ENCODE measurements at regions not wholly inside any gene's neighbourhood (a gene's known extent, or its start where the extent isn't known, plus 50 kb on each side); places are given as distances from the start of the nearest gene placed in this dataset.

DNA sequence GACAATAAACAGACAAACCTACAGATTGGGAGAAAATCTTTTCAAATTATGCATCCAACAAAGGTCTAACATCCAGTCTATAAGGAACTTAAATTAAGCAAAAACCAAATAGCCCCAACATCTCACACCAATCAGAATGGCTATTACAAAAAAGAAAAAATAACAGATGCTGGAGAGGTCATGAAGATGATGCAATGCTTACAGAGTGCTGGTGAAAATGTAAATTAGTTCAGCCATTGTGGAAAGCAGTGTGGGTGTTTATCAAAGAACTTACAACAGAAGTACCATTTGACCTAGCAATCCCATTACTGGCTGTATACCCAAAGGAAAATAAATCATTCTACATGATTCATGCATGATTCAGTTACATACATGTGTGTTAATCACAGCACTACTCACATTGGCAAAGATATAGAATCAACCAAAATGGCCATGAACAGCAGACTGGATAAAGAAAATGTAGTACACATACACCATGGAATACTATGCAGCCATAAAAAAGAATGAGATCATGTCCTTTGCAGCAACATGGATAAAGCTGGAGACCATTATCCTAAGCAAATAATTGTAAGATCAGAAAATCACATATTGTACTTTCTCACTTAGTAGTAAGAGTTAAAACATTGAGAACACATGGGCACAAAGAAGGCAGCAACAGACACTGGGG, 223.9 kb upstream of the WSB1 start:
- TF ChIP-seq POLR2A (IDR thresholded peaks at IDR 0.05) = no peak
- TF ChIP-seq, protein P1, sequence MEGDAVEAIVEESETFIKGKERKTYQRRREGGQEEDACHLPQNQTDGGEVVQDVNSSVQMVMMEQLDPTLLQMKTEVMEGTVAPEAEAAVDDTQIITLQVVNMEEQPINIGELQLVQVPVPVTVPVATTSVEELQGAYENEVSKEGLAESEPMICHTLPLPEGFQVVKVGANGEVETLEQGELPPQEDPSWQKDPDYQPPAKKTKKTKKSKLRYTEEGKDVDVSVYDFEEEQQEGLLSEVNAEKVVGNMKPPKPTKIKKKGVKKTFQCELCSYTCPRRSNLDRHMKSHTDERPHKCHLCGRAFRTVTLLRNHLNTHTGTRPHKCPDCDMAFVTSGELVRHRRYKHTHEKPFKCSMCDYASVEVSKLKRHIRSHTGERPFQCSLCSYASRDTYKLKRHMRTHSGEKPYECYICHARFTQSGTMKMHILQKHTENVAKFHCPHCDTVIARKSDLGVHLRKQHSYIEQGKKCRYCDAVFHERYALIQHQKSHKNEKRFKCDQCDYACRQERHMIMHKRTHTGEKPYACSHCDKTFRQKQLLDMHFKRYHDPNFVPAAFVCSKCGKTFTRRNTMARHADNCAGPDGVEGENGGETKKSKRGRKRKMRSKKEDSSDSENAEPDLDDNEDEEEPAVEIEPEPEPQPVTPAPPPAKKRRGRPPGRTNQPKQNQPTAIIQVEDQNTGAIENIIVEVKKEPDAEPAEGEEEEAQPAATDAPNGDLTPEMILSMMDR (IDR thresholded peaks at IDR 0.05) = no peak
- intact Hi-C loops (cut with DNase I) = no loop called here
- no peak for ATAC-seq

DNA sequence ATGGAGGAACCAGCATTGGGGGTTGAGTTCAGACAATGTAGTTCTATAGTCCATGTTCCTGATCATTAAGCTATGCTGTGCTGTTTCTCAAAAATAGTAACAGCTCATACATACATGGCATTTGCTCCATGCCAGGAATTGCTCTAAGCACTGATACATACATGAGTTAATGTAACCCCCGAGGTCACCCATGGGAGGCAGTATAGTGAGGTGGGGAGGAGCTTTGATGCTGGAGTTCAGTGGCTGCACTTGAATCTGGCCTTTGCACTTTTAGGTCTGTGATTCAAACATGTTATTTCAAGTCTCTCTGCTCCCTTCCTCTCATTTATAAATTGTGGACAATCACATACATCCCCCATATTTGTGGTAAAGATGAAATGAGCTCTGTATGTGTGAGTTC, 223.1 kb upstream of the WSB1 start:
- WGBS (ENCODE audit: insufficient coverage, low coverage, low lambda C conversion rate, missing lambda C conversion rate) = 63% methylated on average over 1 of the region's 1 CpG
- Histone ChIP-seq H3K9me3 (no peaks in the 10 kb centered on the region), H3K27ac (no peak overlapping the region), H3K36me3 (no peaks in the 10 kb centered on the region), H3K4me1 (no peaks in the 10 kb centered on the region), H3K4me3 (no peak overlapping the region), H3K27me3 (no peaks in the 10 kb centered on the region)
- intact Hi-C loops (cut with DNase I) = no loop called here
- no peak for ATAC-seq
- no peak for TF ChIP-seq POLR2A (IDR thresholded peaks at IDR 0.05)
- TF ChIP-seq, protein P1 (IDR thresholded peaks at IDR 0.05) = no peak
- DNase-seq = no peak

More for the DNA sequence above, 223.9 kb upstream of the WSB1 start:
- no peak overlapping the region for H3K27ac ChIP-seq
- no peaks in the 10 kb centered on the region for H3K36me3 ChIP-seq
- no peaks in the 10 kb centered on the region for H3K27me3 ChIP-seq
- no peaks in the 10 kb centered on the region for H3K4me1 ChIP-seq
- no peak overlapping the region for H3K4me3 ChIP-seq
- DNase-seq = no peak
- H3K9me3 ChIP-seq = no peaks in the 10 kb centered on the region

DNA sequence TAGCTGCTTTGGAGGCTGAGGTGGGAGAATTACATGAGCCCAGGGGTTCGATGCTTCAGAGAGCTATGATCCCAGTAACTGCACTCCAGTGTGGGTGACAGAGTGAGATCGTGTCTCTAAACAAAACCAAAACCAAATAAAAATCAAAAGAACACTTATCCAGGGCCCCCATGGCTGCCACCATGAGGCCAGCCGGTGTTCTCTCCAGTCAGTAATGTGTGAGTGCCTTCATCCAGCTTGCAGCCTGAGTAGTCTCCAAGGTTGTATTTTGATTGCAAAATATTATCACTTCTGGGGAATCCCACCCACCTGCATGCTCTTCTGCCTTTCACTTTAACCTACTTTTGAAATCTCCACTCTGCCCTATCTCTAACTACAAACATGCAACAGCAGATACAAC, 221.0 kb upstream of the WSB1 start:
- Histone ChIP-seq H3K27ac (no peak overlapping the region), H3K27me3 (no peaks in the 10 kb centered on the region), H3K9me3 (no peaks in the 10 kb centered on the region), H3K4me1 (no peaks in the 10 kb centered on the region), H3K4me3 (no peak overlapping the region), H3K36me3 (no peaks in the 10 kb centered on the region)
- WGBS (ENCODE audit: insufficient coverage, low coverage, low lambda C conversion rate, missing lambda C conversion rate) = 31% methylated on average over 2 of the region's 3 CpGs
- DNase-seq (no peak), ATAC-seq (no peak)
- no peak for TF ChIP-seq POLR2A (IDR thresholded peaks at IDR 0.05)
- TF ChIP-seq, protein P1 (IDR thresholded peaks at IDR 0.05) = no peak
- intact Hi-C loops (cut with DNase I) = no loop called here

DNA sequence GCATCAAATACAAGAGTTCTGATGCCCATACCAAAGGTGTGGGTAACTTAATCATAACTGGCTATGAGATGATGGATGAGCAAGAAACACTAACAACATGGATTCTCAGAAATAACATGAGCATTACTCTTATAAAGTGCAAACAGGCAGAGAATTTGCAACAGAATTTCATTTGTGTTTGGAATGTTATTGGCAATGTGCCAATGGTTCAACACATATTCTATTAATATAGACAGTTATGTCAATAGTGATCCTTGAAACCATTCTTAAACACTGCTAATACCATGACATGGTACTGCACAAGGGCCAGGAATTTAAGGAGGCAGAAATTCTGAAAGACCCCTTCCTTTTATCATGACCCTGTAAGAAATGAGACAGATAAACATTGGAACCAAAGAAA, 217.1 kb upstream of the WSB1 start:
- no peak overlapping the region for H3K27ac ChIP-seq
- intact Hi-C loops (cut with DNase I) = no loop called here
- ATAC-seq = no peak
- no peak for DNase-seq
- no peaks in the 10 kb centered on the region for H3K27me3 ChIP-seq
- no peaks in the 10 kb centered on the region for H3K9me3 ChIP-seq
- H3K4me3 ChIP-seq = no peak overlapping the region
- H3K4me1 ChIP-seq = no peaks in the 10 kb centered on the region
- no peak for TF ChIP-seq POLR2A (IDR thresholded peaks at IDR 0.05)
- TF ChIP-seq, protein P1 (IDR thresholded peaks at IDR 0.05) = no peak
- no peaks in the 10 kb centered on the region for H3K36me3 ChIP-seq

DNA sequence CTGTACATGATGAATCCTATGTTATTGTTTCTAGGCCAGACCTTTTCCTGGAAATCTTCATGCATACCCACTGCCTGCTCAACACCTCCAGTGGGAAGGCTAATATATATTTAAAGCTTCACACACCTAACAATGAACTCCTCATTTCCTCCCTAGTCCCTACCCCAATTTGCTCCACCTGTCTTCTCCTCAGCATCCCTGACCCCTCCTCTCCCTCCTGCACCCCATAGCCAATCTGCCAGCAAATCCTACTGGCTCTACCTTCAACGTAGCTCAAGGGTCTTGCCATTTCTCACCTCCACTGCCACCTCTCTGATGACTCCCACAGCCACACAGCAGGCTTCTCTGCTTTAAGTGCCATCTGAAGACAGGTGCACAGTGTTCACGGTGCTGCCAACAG, 215.6 kb upstream of the WSB1 start:
- Histone ChIP-seq H3K4me3 (no peak overlapping the region), H3K4me1 (no peaks in the 10 kb centered on the region), H3K27ac (no peak overlapping the region), H3K36me3 (no peaks in the 10 kb centered on the region), H3K27me3 (no peaks in the 10 kb centered on the region), H3K9me3 (no peaks in the 10 kb centered on the region)
- 43% methylated on average over 2 of the region's 2 CpGs for WGBS (ENCODE audit: insufficient coverage, low coverage, low lambda C conversion rate, missing lambda C conversion rate)
- DNase-seq = no peak
- TF ChIP-seq, protein P1 (IDR thresholded peaks at IDR 0.05) = no peak
- TF ChIP-seq POLR2A (IDR thresholded peaks at IDR 0.05) = no peak
- ATAC-seq = no peak
- intact Hi-C loops (cut with DNase I) = no loop called here

All from right lobe of liver (tissue), 6 donors.